Testis (tissue), 2 donors: ENCODE measurements at regions not wholly inside any gene's neighbourhood (a gene's known extent, or its start where the extent isn't known, plus 50 kb on each side); places are given as distances from the start of the nearest gene placed in this dataset.

Experiments used
- POLR2A ChIP-seq: fragments of 450-650 bp; IDR thresholded peaks from one replicate; pipeline ENCODE4 v1.6.1; 2017; ENCODE audit warnings: antibody characterized with exemption, mild to moderate bottlenecking, moderate library complexity
- TF ChIP-seq, protein P1 (sequence below), 3 experiments: fragments of 450-650 bp in 2 of 3; fragments of 200-600 bp in 1 of 3; sonication (generic) in 1 of 3; IDR thresholded peaks; one replicate each; pipeline ENCODE4 v1.5.1; 2016 to 2019; ENCODE audit warnings: antibody characterized with exemption in 3 of 3, mild to moderate bottlenecking in 2 of 3, moderate library complexity in 1 of 3

DNA sequence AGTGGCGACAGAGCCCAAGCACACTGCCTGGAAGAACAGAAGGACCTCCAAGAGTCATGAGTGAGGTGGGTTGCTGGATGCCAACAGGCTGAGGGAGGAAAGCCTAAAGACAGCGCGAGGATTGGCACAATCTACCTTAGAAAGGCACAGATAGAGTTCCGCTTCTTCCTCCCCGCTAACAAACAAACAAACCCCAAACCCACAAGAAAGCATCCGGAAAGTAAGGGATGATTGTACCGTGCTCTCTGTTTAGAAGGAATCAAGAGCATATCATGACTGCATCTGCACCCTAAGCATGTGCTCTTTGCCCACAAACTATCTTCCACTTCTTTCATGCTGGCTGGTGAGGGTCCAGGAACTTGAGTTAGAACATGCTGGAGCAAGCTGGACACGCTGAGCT, 233.0 kb upstream of the KLF12 start:
- TF ChIP-seq, protein P1, sequence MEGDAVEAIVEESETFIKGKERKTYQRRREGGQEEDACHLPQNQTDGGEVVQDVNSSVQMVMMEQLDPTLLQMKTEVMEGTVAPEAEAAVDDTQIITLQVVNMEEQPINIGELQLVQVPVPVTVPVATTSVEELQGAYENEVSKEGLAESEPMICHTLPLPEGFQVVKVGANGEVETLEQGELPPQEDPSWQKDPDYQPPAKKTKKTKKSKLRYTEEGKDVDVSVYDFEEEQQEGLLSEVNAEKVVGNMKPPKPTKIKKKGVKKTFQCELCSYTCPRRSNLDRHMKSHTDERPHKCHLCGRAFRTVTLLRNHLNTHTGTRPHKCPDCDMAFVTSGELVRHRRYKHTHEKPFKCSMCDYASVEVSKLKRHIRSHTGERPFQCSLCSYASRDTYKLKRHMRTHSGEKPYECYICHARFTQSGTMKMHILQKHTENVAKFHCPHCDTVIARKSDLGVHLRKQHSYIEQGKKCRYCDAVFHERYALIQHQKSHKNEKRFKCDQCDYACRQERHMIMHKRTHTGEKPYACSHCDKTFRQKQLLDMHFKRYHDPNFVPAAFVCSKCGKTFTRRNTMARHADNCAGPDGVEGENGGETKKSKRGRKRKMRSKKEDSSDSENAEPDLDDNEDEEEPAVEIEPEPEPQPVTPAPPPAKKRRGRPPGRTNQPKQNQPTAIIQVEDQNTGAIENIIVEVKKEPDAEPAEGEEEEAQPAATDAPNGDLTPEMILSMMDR (IDR thresholded peaks at IDR 0.05): no peak
- TF ChIP-seq POLR2A: no peak
